Central memory CD8-positive, alpha-beta T cell (primary cell): ENCODE measurements at regions not wholly inside any gene's neighbourhood (a gene's known extent, or its start where the extent isn't known, plus 50 kb on each side); places are given as distances from the start of the nearest gene placed in this dataset.

Experiments
- ATAC-seq: fragments of 150-1000 bp; cut with Tn5 transposase; replicated peaks from 2 replicates; pipeline ENCODE4 v1.10.0; 2022; ENCODE audit warnings: mild to moderate bottlenecking, moderate FRiP score, moderate number of reproducible peaks; ENCODE audit not compliant: poor library complexity, severe bottlenecking; ENCODE audit errors: extremely low read depth
- DNase-seq, 2 donors: peaks; one replicate each; pipeline ENCODE4 v3.0.0; 2021; ENCODE audit warnings: low spot score in 2 of 2
- H3K27ac Mint-ChIP-seq: one replicate; pipeline ENCODE4 v1.8.0; 2022; ENCODE audit warnings: low read depth, mild to moderate bottlenecking, moderate library complexity, mixed read lengths
- H3K27me3 Mint-ChIP-seq: one replicate; pipeline ENCODE4 v1.8.0; 2022; ENCODE audit warnings: mixed read lengths
- H3K36me3 Mint-ChIP-seq: one replicate; pipeline ENCODE4 v1.8.0; 2022; ENCODE audit warnings: mild to moderate bottlenecking, moderate library complexity, mixed read lengths; ENCODE audit not compliant: insufficient read depth
- H3K4me1 Mint-ChIP-seq: one replicate; pipeline ENCODE4 v1.8.0; 2022; ENCODE audit warnings: mixed read lengths
- H3K4me3 Mint-ChIP-seq: one replicate; pipeline ENCODE4 v1.8.0; 2022; ENCODE audit warnings: mild to moderate bottlenecking, moderate library complexity, mixed read lengths
- H3K9me3 Mint-ChIP-seq: one replicate; pipeline ENCODE4 v1.8.0; 2022; ENCODE audit warnings: mixed read lengths

GRCh38 chr13:59522652-59523051 lies 641.1 kb downstream of the DIAPH3 start:
- H3K9me3 Mint-ChIP-seq = no peaks in the 10 kb centered on the region

GRCh38 chr13:59527500-59527899 lies 636.2 kb downstream of the DIAPH3 start:
- Mint-ChIP-seq H3K36me3 (no peaks in the 10 kb centered on the region), H3K27ac (no peak overlapping the region), H3K4me3 (no peak overlapping the region), H3K4me1 (no peaks in the 10 kb centered on the region), H3K9me3 (no peaks in the 10 kb centered on the region), H3K27me3 (peaks cover 9% of the 10 kb centered on the region)
- DNase-seq (no peak), ATAC-seq (no peak)

More at GRCh38 chr13:59522652-59523051, 641.1 kb downstream of the DIAPH3 start:
- no peaks in the 10 kb centered on the region for H3K4me1 Mint-ChIP-seq
- peaks cover 9% of the 10 kb centered on the region for H3K27me3 Mint-ChIP-seq
- H3K4me3 Mint-ChIP-seq = no peak overlapping the region
- no peaks in the 10 kb centered on the region for H3K36me3 Mint-ChIP-seq
- DNase-seq = no peak
- H3K27ac Mint-ChIP-seq = no peak overlapping the region
- no peak for ATAC-seq

GRCh38 chr13:59531571-59532091 lies 632.1 kb downstream of the DIAPH3 start:
- Mint-ChIP-seq H3K36me3 (no peaks in the 10 kb centered on the region), H3K9me3 (no peaks in the 10 kb centered on the region), H3K4me3 (no peak overlapping the region), H3K4me1 (no peaks in the 10 kb centered on the region), H3K27me3 (peaks cover 9% of the 10 kb centered on the region), H3K27ac (peak overlapping the region; percentile 26)
- DNase-seq (no peak), ATAC-seq (no peak)

GRCh38 chr13:59532405-59532804 lies 631.3 kb downstream of the DIAPH3 start:
- DNase-seq = no peak
- no peaks in the 10 kb centered on the region for H3K9me3 Mint-ChIP-seq
- H3K27me3 Mint-ChIP-seq = peaks cover 9% of the 10 kb centered on the region
- no peak for ATAC-seq
- no peak overlapping the region for H3K4me3 Mint-ChIP-seq
- H3K36me3 Mint-ChIP-seq = no peaks in the 10 kb centered on the region
- no peak overlapping the region for H3K27ac Mint-ChIP-seq
- H3K4me1 Mint-ChIP-seq = no peaks in the 10 kb centered on the region

GRCh38 chr13:59533561-59534555 lies 629.9 kb downstream of the DIAPH3 start:
- no peak overlapping the region for H3K27ac Mint-ChIP-seq
- H3K9me3 Mint-ChIP-seq = no peaks in the 10 kb centered on the region
- ATAC-seq = no peak
- no peaks in the 10 kb centered on the region for H3K36me3 Mint-ChIP-seq
- peaks cover 9% of the 10 kb centered on the region for H3K27me3 Mint-ChIP-seq
- H3K4me1 Mint-ChIP-seq = no peaks in the 10 kb centered on the region
- H3K4me3 Mint-ChIP-seq = no peak overlapping the region
- no peak for DNase-seq

- no peaks in the 10 kb centered on the region for H3K4me1 Mint-ChIP-seq
Measured at GRCh38 chr13:59534806-59535205, 628.9 kb downstream of the DIAPH3 start.

GRCh38 chr13:59537500-59537899 lies 626.2 kb downstream of the DIAPH3 start:
- no peaks in the 10 kb centered on the region for H3K4me1 Mint-ChIP-seq

More at GRCh38 chr13:59534806-59535205, 628.9 kb downstream of the DIAPH3 start:
- ATAC-seq (no peak), DNase-seq (no peak)
- H3K9me3 Mint-ChIP-seq = no peaks in the 10 kb centered on the region
- H3K27me3 Mint-ChIP-seq = peaks cover 9% of the 10 kb centered on the region
- H3K36me3 Mint-ChIP-seq = no peaks in the 10 kb centered on the region
- no peak overlapping the region for H3K4me3 Mint-ChIP-seq
- H3K27ac Mint-ChIP-seq = no peak overlapping the region

GRCh38 chr13:59538512-59538911 lies 625.2 kb downstream of the DIAPH3 start:
- Mint-ChIP-seq H3K9me3 (no peaks in the 10 kb centered on the region), H3K27me3 (peaks cover 9% of the 10 kb centered on the region), H3K4me1 (no peaks in the 10 kb centered on the region), H3K36me3 (no peaks in the 10 kb centered on the region), H3K27ac (no peak overlapping the region), H3K4me3 (no peak overlapping the region)
- DNase-seq (no peak), ATAC-seq (no peak)

More at GRCh38 chr13:59537500-59537899, 626.2 kb downstream of the DIAPH3 start:
- Mint-ChIP-seq H3K27me3 (peaks cover 9% of the 10 kb centered on the region), H3K27ac (no peak overlapping the region), H3K9me3 (no peaks in the 10 kb centered on the region), H3K36me3 (no peaks in the 10 kb centered on the region), H3K4me3 (no peak overlapping the region)
- DNase-seq (no peak), ATAC-seq (no peak)

- Mint-ChIP-seq H3K36me3 (no peaks in the 10 kb centered on the region), H3K27ac (no peak overlapping the region), H3K9me3 (no peaks in the 10 kb centered on the region), H3K27me3 (peaks cover 12% of the 10 kb centered on the region), H3K4me3 (no peak overlapping the region), H3K4me1 (no peaks in the 10 kb centered on the region)
- DNase-seq (no peak), ATAC-seq (no peak)
Measured at GRCh38 chr13:59542303-59542702, 621.4 kb downstream of the DIAPH3 start.

GRCh38 chr13:59543418-59543817 lies 620.3 kb downstream of the DIAPH3 start:
- peaks cover 12% of the 10 kb centered on the region for H3K27me3 Mint-ChIP-seq

GRCh38 chr13:59545007-59545406 lies 618.7 kb downstream of the DIAPH3 start:
- Mint-ChIP-seq H3K27ac (no peak overlapping the region), H3K4me3 (no peak overlapping the region), H3K36me3 (no peaks in the 10 kb centered on the region), H3K9me3 (peaks cover 3% of the 10 kb centered on the region), H3K4me1 (no peaks in the 10 kb centered on the region), H3K27me3 (peaks cover 12% of the 10 kb centered on the region)
- DNase-seq = no peak
- ATAC-seq = no peak

More at GRCh38 chr13:59543418-59543817, 620.3 kb downstream of the DIAPH3 start:
- no peak for DNase-seq
- H3K27ac Mint-ChIP-seq = no peak overlapping the region
- H3K4me1 Mint-ChIP-seq = no peaks in the 10 kb centered on the region
- H3K4me3 Mint-ChIP-seq = no peak overlapping the region
- no peaks in the 10 kb centered on the region for H3K36me3 Mint-ChIP-seq
- no peak for ATAC-seq
- H3K9me3 Mint-ChIP-seq = no peaks in the 10 kb centered on the region

- no peaks in the 10 kb centered on the region for H3K4me1 Mint-ChIP-seq
- H3K9me3 Mint-ChIP-seq = peaks cover 10% of the 10 kb centered on the region
- ATAC-seq (no peak), DNase-seq (no peak)
- peaks cover 12% of the 10 kb centered on the region for H3K27me3 Mint-ChIP-seq
- H3K36me3 Mint-ChIP-seq = no peaks in the 10 kb centered on the region
- H3K4me3 Mint-ChIP-seq = no peak overlapping the region
- no peak overlapping the region for H3K27ac Mint-ChIP-seq
Measured at GRCh38 chr13:59546178-59546577, 617.5 kb downstream of the DIAPH3 start.

GRCh38 chr13:59547950-59548349 lies 615.8 kb downstream of the DIAPH3 start:
- Mint-ChIP-seq H3K36me3 (no peaks in the 10 kb centered on the region), H3K9me3 (peaks cover 10% of the 10 kb centered on the region), H3K27ac (no peak overlapping the region), H3K27me3 (peaks cover 12% of the 10 kb centered on the region), H3K4me1 (no peaks in the 10 kb centered on the region), H3K4me3 (no peak overlapping the region)
- DNase-seq (no peak), ATAC-seq (no peak)
